Stomach (tissue), 4 donors: ENCODE measurements at regions not wholly inside any gene's neighbourhood (a gene's known extent, or its start where the extent isn't known, plus 50 kb on each side); places are given as distances from the start of the nearest gene placed in this dataset.

Source experiments
- POLR2A ChIP-seq, 4 donors: fragments of 450-650 bp; IDR thresholded peaks; one replicate each; pipeline ENCODE4 v1.6.1; 2016; ENCODE audit warnings: antibody characterized with exemption in 4 of 4, control low read depth in 2 of 4, mild to moderate bottlenecking in 1 of 4, moderate library complexity in 1 of 4
- TF ChIP-seq, protein P1 (sequence below), 7 experiments: fragments of 450-650 bp in 4 of 7; fragments of 200-600 bp in 3 of 7; sonication (generic) in 3 of 7; IDR thresholded peaks; one replicate each; pipeline ENCODE4 v1.5.1; 2016 to 2019; ENCODE audit warnings: antibody characterized with exemption in 7 of 7, control low read depth in 2 of 7, mild to moderate bottlenecking in 1 of 7

GRCh38 chr11:90846628-90847027 is 623.8 kb upstream of the CHORDC1 start:
- TF ChIP-seq, protein P1, sequence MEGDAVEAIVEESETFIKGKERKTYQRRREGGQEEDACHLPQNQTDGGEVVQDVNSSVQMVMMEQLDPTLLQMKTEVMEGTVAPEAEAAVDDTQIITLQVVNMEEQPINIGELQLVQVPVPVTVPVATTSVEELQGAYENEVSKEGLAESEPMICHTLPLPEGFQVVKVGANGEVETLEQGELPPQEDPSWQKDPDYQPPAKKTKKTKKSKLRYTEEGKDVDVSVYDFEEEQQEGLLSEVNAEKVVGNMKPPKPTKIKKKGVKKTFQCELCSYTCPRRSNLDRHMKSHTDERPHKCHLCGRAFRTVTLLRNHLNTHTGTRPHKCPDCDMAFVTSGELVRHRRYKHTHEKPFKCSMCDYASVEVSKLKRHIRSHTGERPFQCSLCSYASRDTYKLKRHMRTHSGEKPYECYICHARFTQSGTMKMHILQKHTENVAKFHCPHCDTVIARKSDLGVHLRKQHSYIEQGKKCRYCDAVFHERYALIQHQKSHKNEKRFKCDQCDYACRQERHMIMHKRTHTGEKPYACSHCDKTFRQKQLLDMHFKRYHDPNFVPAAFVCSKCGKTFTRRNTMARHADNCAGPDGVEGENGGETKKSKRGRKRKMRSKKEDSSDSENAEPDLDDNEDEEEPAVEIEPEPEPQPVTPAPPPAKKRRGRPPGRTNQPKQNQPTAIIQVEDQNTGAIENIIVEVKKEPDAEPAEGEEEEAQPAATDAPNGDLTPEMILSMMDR (IDR thresholded peaks at IDR 0.05) = no peak
- no peak for TF ChIP-seq POLR2A (IDR thresholded peaks at IDR 0.05)
